GM20000 (cell line): ENCODE measurements at regions not wholly inside any gene's neighbourhood (a gene's known extent, or its start where the extent isn't known, plus 50 kb on each side); places are given as distances from the start of the nearest gene placed in this dataset.

Source experiments
- DNase-seq: peaks from one replicate; pipeline ENCODE4 v3.0.0; 2012; ENCODE audit warnings: low spot score
- CTCF ChIP-seq: IDR thresholded peaks from 2 replicates; pipeline ENCODE4 v1.5.1; 2012; ENCODE audit warnings: mild to moderate bottlenecking, control low read depth; ENCODE audit errors: extremely low read depth, missing control alignments

- no peak for TF ChIP-seq CTCF
Observed at GRCh38 chr3:61411009-61411662, 150.2 kb upstream of the PTPRG start.

GRCh38 chr3:61414456-61414855, 146.9 kb upstream of the PTPRG start:
- no peak for TF ChIP-seq CTCF

More at GRCh38 chr3:61411009-61411662, 150.2 kb upstream of the PTPRG start:
- DNase-seq, result no peak

GRCh38 chr3:61415201-61415600, 146.2 kb upstream of the PTPRG start:
- TF ChIP-seq CTCF, result no peak
- DNase-seq, result no peak

More at GRCh38 chr3:61414456-61414855, 146.9 kb upstream of the PTPRG start:
- DNase-seq, result peak; percentile 52

GRCh38 chr3:61416618-61417017, 144.8 kb upstream of the PTPRG start:
- no peak for TF ChIP-seq CTCF
- no peak for DNase-seq

GRCh38 chr3:61417352-61417751, 144.0 kb upstream of the PTPRG start:
- no peak for DNase-seq
- TF ChIP-seq CTCF, result no peak

GRCh38 chr3:61420136-61420759, 141.1 kb upstream of the PTPRG start:
- DNase-seq, result peak; percentile 20
- TF ChIP-seq CTCF, result no peak

GRCh38 chr3:61422945-61423673, 138.3 kb upstream of the PTPRG start:
- TF ChIP-seq CTCF, result no peak
- no peak for DNase-seq
